ENCODE measurements at regions not wholly inside any gene's neighbourhood (a gene's known extent, or its start where the extent isn't known, plus 50 kb on each side); places are given as distances from the start of the nearest gene placed in this dataset.

DNA sequence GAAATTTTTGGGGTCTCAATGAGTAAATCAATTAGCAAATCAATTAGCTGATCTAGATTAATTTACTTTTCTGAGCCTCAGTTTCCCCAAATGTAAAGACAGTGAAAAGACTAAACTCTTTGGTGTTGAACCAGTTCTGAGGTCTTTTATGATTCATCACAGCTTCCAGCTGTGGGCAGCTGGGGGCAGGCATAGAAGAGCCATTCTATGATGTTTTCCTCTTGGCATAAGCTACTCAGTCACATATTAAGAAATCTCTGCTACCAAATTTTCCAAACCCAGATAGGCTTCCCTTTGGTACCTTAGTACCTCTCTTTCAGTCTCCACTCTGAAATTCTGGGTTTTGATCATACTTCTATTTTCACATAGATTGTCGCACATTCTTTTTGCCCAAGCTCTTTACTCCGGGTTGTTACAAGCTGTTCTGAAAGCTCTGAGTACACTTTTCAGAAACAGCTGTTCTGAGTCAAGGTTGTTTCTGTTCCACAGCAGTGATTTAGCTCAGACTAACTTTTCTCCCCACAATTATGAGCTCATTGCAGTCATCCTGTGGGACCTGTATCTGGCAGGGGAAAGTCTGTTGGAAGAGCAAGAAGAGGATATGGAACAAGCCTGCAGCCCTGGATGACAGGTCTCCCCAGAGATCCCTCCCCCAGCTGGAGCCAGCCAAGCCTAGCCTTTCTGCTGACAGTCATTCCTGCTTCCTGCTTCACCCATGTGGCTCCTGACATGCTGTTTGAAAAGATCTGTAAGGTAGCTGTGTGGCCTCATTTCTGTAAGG lies 599.6 kb upstream of the GHITM start:
- Histone ChIP-seq H3K27ac (no peak overlapping the region), H3K4me1 (ENCODE audit: insufficient read depth) (peaks cover 9% of the 10 kb centered on the region), H3K27me3 (no peaks in the 10 kb centered on the region), H3K4me3 (no peak overlapping the region), H3K36me3 (no peaks in the 10 kb centered on the region), H3K9me3 (no peaks in the 10 kb centered on the region)
- intact Hi-C loops (cut with DNase I), result no loop called here
- WGBS, 3 donors, result 5 to 10% (median 7%) methylated on average over 2 of the region's 2 CpGs
- TF ChIP-seq POLR2A (IDR thresholded peaks at IDR 0.05) (no peak), EP300 (IDR thresholded peaks at IDR 0.05) (no peak)
- TF ChIP-seq, protein P1, sequence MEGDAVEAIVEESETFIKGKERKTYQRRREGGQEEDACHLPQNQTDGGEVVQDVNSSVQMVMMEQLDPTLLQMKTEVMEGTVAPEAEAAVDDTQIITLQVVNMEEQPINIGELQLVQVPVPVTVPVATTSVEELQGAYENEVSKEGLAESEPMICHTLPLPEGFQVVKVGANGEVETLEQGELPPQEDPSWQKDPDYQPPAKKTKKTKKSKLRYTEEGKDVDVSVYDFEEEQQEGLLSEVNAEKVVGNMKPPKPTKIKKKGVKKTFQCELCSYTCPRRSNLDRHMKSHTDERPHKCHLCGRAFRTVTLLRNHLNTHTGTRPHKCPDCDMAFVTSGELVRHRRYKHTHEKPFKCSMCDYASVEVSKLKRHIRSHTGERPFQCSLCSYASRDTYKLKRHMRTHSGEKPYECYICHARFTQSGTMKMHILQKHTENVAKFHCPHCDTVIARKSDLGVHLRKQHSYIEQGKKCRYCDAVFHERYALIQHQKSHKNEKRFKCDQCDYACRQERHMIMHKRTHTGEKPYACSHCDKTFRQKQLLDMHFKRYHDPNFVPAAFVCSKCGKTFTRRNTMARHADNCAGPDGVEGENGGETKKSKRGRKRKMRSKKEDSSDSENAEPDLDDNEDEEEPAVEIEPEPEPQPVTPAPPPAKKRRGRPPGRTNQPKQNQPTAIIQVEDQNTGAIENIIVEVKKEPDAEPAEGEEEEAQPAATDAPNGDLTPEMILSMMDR (IDR thresholded peaks at IDR 0.05), result no peak
- DNase-seq, result peak; percentile 54 to 80 (median 65)

DNA sequence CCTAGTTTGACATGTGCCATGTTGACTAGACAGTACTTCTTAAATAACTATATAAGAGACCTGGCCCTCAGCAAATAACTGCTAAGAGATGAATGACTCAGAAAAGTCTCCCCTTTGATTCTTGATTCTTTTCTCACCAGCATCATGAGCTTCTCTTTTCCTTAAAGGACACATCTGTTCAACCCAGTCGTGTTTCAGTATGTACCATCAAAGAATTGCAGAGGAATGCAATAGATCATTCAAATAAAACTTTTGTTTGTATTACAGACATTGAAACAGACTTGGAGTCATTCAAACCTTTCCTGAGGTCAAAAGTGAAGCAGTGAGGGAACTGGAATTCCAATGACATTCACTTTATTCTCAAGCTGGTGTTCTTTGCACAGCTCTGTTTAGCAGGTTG lies 598.3 kb upstream of the GHITM start:
- intact Hi-C loops (cut with DNase I), result no loop called here
- TF ChIP-seq POLR2A (IDR thresholded peaks at IDR 0.05) (no peak), EP300 (IDR thresholded peaks at IDR 0.05) (no peak)
- TF ChIP-seq, protein P1 (IDR thresholded peaks at IDR 0.05), result no peak
- Histone ChIP-seq H3K4me3 (no peak overlapping the region), H3K4me1 (ENCODE audit: insufficient read depth) (peaks cover 10% of the 10 kb centered on the region), H3K27me3 (no peaks in the 10 kb centered on the region), H3K27ac (no peak overlapping the region), H3K36me3 (no peaks in the 10 kb centered on the region), H3K9me3 (no peaks in the 10 kb centered on the region)
- DNase-seq, result no peak
- WGBS, 3 donors, result 25 to 43% (median 34%) methylated on average over 1 of the region's 1 CpG

DNA sequence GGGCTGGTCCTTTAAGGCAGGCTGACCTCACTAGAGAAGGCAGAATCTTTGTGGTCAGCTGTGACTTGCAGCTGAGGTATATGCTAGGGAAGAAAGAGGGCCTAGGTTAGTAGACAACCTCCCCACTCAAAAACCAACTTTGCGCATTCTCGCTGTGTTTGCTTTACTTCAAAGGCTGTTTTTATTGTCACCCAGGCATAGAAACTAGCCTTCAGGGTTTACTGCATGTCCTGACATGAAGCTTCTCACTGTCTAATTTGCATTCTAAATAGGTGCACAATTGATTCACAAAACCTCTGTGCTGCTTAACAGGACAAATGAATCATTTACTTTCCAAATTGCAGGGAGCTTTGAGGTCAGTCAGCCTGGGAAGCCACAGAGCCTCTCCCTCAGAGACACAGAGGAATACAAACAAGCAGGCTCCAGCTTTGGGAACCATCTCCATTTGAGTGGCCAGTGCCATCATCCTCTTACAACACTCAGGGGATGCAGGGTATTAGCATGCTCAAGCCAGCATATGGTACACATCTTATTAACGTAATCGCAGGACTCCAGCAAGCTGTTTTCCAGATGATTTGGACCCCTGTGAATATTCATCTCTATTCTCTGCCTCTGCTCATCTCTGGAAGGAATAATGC lies 596.4 kb upstream of the GHITM start:
- no peaks in the 10 kb centered on the region for H3K9me3 ChIP-seq
- H3K4me3 ChIP-seq, result no peak overlapping the region
- DNase-seq, result no peak
- WGBS, 3 donors, result 54 to 62% (median 57%) methylated on average over 4 of the region's 4 CpGs
- no peaks in the 10 kb centered on the region for H3K27me3 ChIP-seq
- TF ChIP-seq POLR2A (IDR thresholded peaks at IDR 0.05) (no peak), EP300 (IDR thresholded peaks at IDR 0.05) (no peak)
- TF ChIP-seq, protein P1 (IDR thresholded peaks at IDR 0.05), result no peak
- intact Hi-C loops (cut with DNase I), result no loop called here
- H3K27ac ChIP-seq, result no peak overlapping the region
- peaks cover 12% of the 10 kb centered on the region for H3K4me1 ChIP-seq (ENCODE audit: insufficient read depth)
- no peaks in the 10 kb centered on the region for H3K36me3 ChIP-seq

DNA sequence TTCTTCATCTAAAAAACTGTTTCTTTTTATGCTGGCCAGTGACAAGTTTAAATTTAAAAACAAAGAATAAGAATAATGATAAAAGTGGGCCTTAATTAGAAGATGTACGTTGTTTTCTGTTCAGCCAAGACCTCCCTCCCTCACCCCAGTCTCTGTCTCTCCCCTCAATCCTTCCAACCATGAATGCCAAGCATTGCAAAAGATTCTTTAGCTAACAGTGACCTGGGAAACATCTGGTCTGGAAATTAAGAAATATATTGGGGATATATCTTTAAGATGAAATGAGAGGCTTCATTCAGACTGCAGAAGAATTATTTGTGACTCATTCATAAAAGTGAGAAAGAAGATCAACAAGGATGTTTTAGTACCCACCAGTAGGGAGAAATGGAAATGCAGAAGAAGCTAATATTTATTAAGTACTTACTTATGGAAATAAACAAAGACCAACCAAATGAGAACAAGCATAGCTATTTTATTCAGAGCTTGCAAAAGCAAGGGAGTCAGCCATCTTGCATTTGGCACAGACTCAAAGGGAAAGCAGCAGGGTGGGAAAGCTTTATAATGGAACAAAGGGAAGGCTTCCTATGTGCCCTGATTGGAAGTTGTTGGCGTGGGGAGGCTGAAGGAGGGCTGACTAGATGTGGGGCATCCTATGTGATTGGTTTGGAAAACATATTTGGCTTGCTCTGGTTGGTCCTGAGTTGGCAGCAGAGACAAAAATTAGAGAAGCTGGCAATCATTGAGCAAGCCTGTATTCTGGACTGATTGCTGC lies 595.4 kb upstream of the GHITM start:
- DNase-seq, result no peak
- Histone ChIP-seq H3K4me1 (ENCODE audit: insufficient read depth) (peaks cover 12% of the 10 kb centered on the region), H3K27ac (no peak overlapping the region), H3K4me3 (no peak overlapping the region), H3K27me3 (no peaks in the 10 kb centered on the region), H3K9me3 (no peaks in the 10 kb centered on the region), H3K36me3 (no peaks in the 10 kb centered on the region)
- intact Hi-C loops (cut with DNase I), result no loop called here
- TF ChIP-seq, protein P1 (IDR thresholded peaks at IDR 0.05), result no peak
- no peak for TF ChIP-seq POLR2A (IDR thresholded peaks at IDR 0.05)
- TF ChIP-seq EP300 (IDR thresholded peaks at IDR 0.05), result no peak
- 45 to 55% (median 47%) methylated on average over 2 of the region's 2 CpGs for WGBS, 3 donors
